Stimulated activated CD8-positive, alpha-beta memory T cell treated with anti-CD3 and anti-CD28 coated beads, Interleukin-12 subunit alpha, Interleukin-12 subunit beta, amount 100 ng/mL, for 4 hours (primary cell): ENCODE measurements at regions not wholly inside any gene's neighbourhood (a gene's known extent, or its start where the extent isn't known, plus 50 kb on each side); places are given as distances from the start of the nearest gene placed in this dataset.
"Not testable (repeated sequence)": the region's sequence is repeated elsewhere in the genome, so short reads cannot be mapped to it uniquely, and the experiment has no call there.

Experiments
- DNase-seq: peaks from one replicate; pipeline ENCODE4 v3.0.0-alpha.2; 2020; ENCODE audit warnings: low read depth

- DNase-seq = not testable (repeated sequence)
These were observed 93.1 kb upstream of the NT5E start for GRCh38 chr6:85356743-85357142.

- no peak for DNase-seq
These were observed 94.1 kb upstream of the NT5E start for GRCh38 chr6:85355816-85356215.

GRCh38 chr6:85354761-85355618, 94.9 kb upstream of the NT5E start:
- DNase-seq = peak; percentile 37

GRCh38 chr6:85353012-85353411, 96.9 kb upstream of the NT5E start:
- no peak for DNase-seq

GRCh38 chr6:85348643-85349042, 101.2 kb upstream of the NT5E start:
- DNase-seq = no peak

GRCh38 chr6:85347812-85348211, 102.1 kb upstream of the NT5E start:
- no peak for DNase-seq

- DNase-seq = no peak
These were observed 103.7 kb upstream of the NT5E start for GRCh38 chr6:85346196-85346595.

GRCh38 chr6:85344996-85345395, 104.9 kb upstream of the NT5E start:
- DNase-seq = no peak

- DNase-seq = no peak
These were observed 106.5 kb upstream of the NT5E start for GRCh38 chr6:85343428-85343827.

- DNase-seq = no peak
These were observed 120.7 kb upstream of the NT5E start for GRCh38 chr6:85329196-85329595.

- not testable (repeated sequence) for DNase-seq
These were observed 124.1 kb upstream of the NT5E start for GRCh38 chr6:85325811-85326210.

- DNase-seq = peak; percentile 15
These were observed 126.3 kb upstream of the NT5E start for GRCh38 chr6:85323435-85324040.

- no peak for DNase-seq
These were observed 127.3 kb upstream of the NT5E start for GRCh38 chr6:85322446-85323105.

GRCh38 chr6:85321906-85322305, 128.0 kb upstream of the NT5E start:
- DNase-seq = no peak

GRCh38 chr6:85314586-85314985, 135.3 kb upstream of the NT5E start:
- no peak for DNase-seq

GRCh38 chr6:85300581-85300980, 149.3 kb upstream of the NT5E start:
- DNase-seq = no peak

- DNase-seq = no peak
These were observed 151.3 kb upstream of the NT5E start for GRCh38 chr6:85298553-85298952.

- no peak for DNase-seq
These were observed 158.6 kb upstream of the NT5E start for GRCh38 chr6:85291326-85291725.

- DNase-seq = no peak
These were observed 162.2 kb upstream of the NT5E start for GRCh38 chr6:85287654-85288053.

- no peak for DNase-seq
These were observed 162.7 kb upstream of the NT5E start for GRCh38 chr6:85287158-85287557.

- not testable (repeated sequence) for DNase-seq
These were observed 163.4 kb upstream of the NT5E start for GRCh38 chr6:85286507-85286906.

GRCh38 chr6:85285934-85286333, 163.9 kb upstream of the NT5E start:
- no peak for DNase-seq

- DNase-seq = no peak
These were observed 164.8 kb upstream of the NT5E start for GRCh38 chr6:85285114-85285513.
